Endothelial cell (in vitro differentiated cells): ENCODE measurements at regions not wholly inside any gene's neighbourhood (a gene's known extent, or its start where the extent isn't known, plus 50 kb on each side); places are given as distances from the start of the nearest gene placed in this dataset.

Experiments
- DNase-seq: peaks from one replicate; pipeline ENCODE4 v3.0.0; 2021; ENCODE audit warnings: low spot score
- H3K27ac Mint-ChIP-seq: one replicate; pipeline ENCODE4 v1.8.0; 2021; ENCODE audit warnings: mixed read lengths, inconsistent platforms; ENCODE audit not compliant: unreplicated experiment
- H3K27me3 Mint-ChIP-seq: one replicate; pipeline ENCODE4 v1.8.0; 2021; ENCODE audit warnings: mild to moderate bottlenecking, moderate library complexity, mixed read lengths, inconsistent platforms; ENCODE audit not compliant: unreplicated experiment
- H3K36me3 Mint-ChIP-seq: one replicate; pipeline ENCODE4 v1.8.0; 2021; ENCODE audit warnings: mild to moderate bottlenecking, low read depth, mixed read lengths, inconsistent platforms; ENCODE audit not compliant: unreplicated experiment
- H3K4me1 Mint-ChIP-seq: one replicate; pipeline ENCODE4 v1.8.0; 2021; ENCODE audit warnings: mild to moderate bottlenecking, mixed read lengths, inconsistent platforms; ENCODE audit not compliant: unreplicated experiment
- H3K4me3 Mint-ChIP-seq: one replicate; pipeline ENCODE4 v1.8.0; 2021; ENCODE audit warnings: mild to moderate bottlenecking, mixed read lengths, inconsistent platforms; ENCODE audit not compliant: unreplicated experiment
- H3K9me3 Mint-ChIP-seq: one replicate; pipeline ENCODE4 v1.8.0; 2021; ENCODE audit warnings: mixed read lengths, inconsistent platforms; ENCODE audit not compliant: unreplicated experiment
- CTCF ChIP-seq: fragments of 200-600 bp; sonication (generic); IDR thresholded peaks from one replicate; pipeline ENCODE4 v1.5.0; 2021; ENCODE audit warnings: antibody characterized with exemption; ENCODE audit not compliant: unreplicated experiment

- H3K27ac Mint-ChIP-seq: no peak overlapping the region
- H3K36me3 Mint-ChIP-seq: no peaks in the 10 kb centered on the region
- no peaks in the 10 kb centered on the region for H3K9me3 Mint-ChIP-seq
- H3K4me1 Mint-ChIP-seq: peaks cover 13% of the 10 kb centered on the region
- no peak for DNase-seq
- H3K27me3 Mint-ChIP-seq: no peaks in the 10 kb centered on the region
- H3K4me3 Mint-ChIP-seq: no peak overlapping the region
- TF ChIP-seq CTCF: no peak
Observed at GRCh38 chr9:88794100-88794499, 197.2 kb upstream of the S1PR3 start.

GRCh38 chr9:88796947-88797346 is 194.3 kb upstream of the S1PR3 start:
- Mint-ChIP-seq H3K9me3 (no peaks in the 10 kb centered on the region), H3K36me3 (no peaks in the 10 kb centered on the region), H3K27me3 (no peaks in the 10 kb centered on the region)

GRCh38 chr9:88798476-88798875 is 192.8 kb upstream of the S1PR3 start:
- no peak overlapping the region for H3K27ac Mint-ChIP-seq
- DNase-seq: no peak
- H3K9me3 Mint-ChIP-seq: no peaks in the 10 kb centered on the region
- H3K36me3 Mint-ChIP-seq: no peaks in the 10 kb centered on the region
- no peak for TF ChIP-seq CTCF
- no peaks in the 10 kb centered on the region for H3K27me3 Mint-ChIP-seq
- H3K4me1 Mint-ChIP-seq: peaks cover 22% of the 10 kb centered on the region
- no peak overlapping the region for H3K4me3 Mint-ChIP-seq

More at GRCh38 chr9:88796947-88797346, 194.3 kb upstream of the S1PR3 start:
- TF ChIP-seq CTCF: no peak
- Mint-ChIP-seq H3K4me1 (peaks cover 23% of the 10 kb centered on the region), H3K27ac (no peak overlapping the region), H3K4me3 (no peak overlapping the region)
- DNase-seq: no peak

GRCh38 chr9:88799541-88800328 is 191.5 kb upstream of the S1PR3 start:
- Mint-ChIP-seq H3K27me3 (no peaks in the 10 kb centered on the region), H3K4me1 (peaks cover 15% of the 10 kb centered on the region), H3K36me3 (no peaks in the 10 kb centered on the region), H3K27ac (no peak overlapping the region), H3K9me3 (no peaks in the 10 kb centered on the region), H3K4me3 (no peak overlapping the region)
- no peak for DNase-seq
- TF ChIP-seq CTCF: no peak

- H3K4me1 Mint-ChIP-seq: peaks cover 15% of the 10 kb centered on the region
- H3K9me3 Mint-ChIP-seq: no peaks in the 10 kb centered on the region
Observed at GRCh38 chr9:88800329-88800682, 191.0 kb upstream of the S1PR3 start.

More at GRCh38 chr9:88800329-88800682, 191.0 kb upstream of the S1PR3 start:
- Mint-ChIP-seq H3K36me3 (no peaks in the 10 kb centered on the region), H3K27me3 (no peaks in the 10 kb centered on the region), H3K27ac (no peak overlapping the region), H3K4me3 (no peak overlapping the region)
- TF ChIP-seq CTCF: no peak
- DNase-seq: no peak
